ENCODE measurements at regions not wholly inside any gene's neighbourhood (a gene's known extent, or its start where the extent isn't known, plus 50 kb on each side); places are given as distances from the start of the nearest gene placed in this dataset.

DNA sequence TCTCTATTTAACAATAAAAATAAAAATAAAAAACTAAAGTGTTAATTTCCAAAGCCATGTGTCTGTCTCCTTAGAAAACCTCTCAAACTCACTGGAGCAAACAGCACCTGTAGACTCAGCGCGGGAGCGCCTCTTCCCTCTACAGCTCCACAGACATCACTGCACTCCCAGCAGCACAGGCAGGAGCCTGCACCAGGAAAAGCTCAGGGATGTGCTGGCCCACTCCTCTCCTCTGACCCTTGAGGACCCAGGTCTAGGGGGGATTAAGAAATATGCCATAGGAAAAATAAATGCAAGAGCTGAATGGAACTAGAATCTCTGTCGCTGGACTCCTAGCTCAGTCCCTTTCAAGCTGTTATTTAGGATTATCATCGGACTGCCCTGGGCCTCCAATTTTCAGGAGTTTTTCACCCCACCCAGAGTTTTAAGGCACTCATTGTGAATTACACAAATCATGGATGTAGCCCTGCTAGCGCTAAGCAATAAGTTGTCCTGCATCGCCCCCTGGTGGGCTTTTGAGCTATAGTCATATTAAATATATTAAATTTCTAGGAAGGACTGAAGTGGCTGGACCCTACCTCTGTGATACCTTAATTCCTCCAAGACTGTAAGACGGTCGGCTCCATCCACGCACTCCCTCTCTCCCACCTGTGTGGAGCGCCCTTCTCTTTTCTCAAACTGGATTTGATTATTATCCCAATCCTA, 333.9 kb downstream of the UQCRFS1 start:
- DNase-seq, result peak; percentile 68

- DNase-seq, result no peak
These were observed 336.3 kb downstream of the UQCRFS1 start for GRCh38 chr19:28876609-28877123.

- DNase-seq, result no peak
These were observed 338.2 kb downstream of the UQCRFS1 start for GRCh38 chr19:28874742-28875141.

GRCh38 chr19:28873301-28873700, 339.6 kb downstream of the UQCRFS1 start:
- DNase-seq, result no peak

GRCh38 chr19:28871099-28871725, 341.7 kb downstream of the UQCRFS1 start:
- DNase-seq, result no peak

GRCh38 chr19:28869459-28869858, 343.5 kb downstream of the UQCRFS1 start:
- DNase-seq, result no peak

DNA sequence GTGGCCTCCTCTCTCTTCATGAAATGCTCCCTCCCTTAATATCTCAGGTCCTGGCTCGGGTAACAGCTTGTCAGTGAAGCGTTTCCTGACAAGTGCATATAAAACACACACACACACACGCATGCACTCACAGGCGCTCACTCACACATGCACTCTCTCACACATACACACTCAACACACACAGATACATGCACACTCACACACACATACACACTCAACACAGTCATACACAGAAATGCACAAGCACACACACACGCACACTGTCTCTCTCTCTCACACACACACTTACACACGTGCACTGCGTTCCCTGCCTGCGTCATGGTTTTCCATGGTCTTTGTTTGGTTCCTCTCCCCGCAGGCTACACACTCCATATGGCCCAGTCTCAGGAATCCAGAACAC, 344.1 kb downstream of the UQCRFS1 start:
- DNase-seq, result no peak

DNA sequence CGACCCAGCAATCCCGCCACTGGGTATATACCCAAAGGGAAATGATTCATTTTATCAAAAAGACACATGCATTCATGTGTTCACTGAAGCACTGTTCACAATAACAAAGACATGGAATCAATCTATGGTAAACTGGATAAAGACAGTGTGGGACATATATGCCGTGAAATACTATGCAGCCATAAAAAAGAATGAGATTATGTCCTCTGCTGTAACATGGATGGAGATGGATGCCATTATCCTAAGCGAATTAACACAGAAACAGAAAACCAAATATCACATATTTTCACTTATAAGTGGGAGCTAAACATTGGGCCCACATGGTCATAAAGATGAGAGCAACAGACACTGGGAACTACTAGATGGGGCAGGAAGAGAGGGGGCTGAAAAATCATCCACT, 345.0 kb downstream of the UQCRFS1 start:
- DNase-seq, result no peak

DNA sequence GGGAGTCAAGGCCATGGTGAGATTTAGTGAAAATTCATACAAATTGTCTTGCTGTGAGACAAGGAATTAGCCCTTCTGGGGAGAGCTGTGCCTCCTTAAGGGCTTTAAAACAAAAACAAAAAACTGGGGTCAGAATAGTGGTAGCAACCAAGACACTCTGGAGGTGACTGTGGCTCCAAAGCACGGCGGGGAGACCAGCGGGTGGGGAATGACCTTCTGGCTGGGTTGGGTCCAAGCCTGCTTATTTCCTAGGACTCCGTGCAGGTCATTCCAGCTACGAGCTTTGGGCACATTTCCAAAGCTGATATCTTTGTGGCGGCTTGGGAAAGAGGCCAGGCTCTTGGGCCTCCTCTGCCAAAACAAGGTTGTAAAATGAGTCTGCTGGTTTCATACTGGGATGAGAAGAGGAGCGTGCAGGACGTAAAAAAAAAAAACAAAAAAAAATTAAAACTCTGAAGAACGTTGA, 348.3 kb downstream of the UQCRFS1 start:
- DNase-seq, result no peak

DNA sequence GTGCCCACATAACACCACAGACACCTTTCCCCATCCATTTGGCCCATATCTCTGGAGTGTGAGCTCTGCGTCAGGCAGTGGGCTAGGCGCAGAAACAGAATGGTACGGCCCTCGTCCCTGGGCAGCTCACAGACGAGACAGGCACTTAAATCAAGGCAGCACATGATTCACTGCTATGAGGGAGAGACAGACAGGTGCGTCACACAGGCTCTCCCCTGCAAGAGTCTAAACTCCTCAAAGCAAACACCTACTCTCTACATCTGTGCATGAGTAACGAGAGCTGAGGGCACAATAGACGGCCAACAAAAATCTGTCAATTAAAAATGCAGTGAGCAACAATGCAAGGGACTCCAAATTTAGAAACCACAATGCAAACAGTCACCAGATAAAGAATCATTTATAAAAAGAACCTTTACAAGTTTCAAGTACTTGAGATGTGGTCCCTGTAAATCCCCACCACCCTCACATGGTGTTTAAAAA, 348.9 kb downstream of the UQCRFS1 start:
- no peak for DNase-seq

- no peak for DNase-seq
These were observed 350.7 kb downstream of the UQCRFS1 start for GRCh38 chr19:28862238-28862637.

GRCh38 chr19:28859811-28860210, 353.1 kb downstream of the UQCRFS1 start:
- DNase-seq, result no peak

DNA sequence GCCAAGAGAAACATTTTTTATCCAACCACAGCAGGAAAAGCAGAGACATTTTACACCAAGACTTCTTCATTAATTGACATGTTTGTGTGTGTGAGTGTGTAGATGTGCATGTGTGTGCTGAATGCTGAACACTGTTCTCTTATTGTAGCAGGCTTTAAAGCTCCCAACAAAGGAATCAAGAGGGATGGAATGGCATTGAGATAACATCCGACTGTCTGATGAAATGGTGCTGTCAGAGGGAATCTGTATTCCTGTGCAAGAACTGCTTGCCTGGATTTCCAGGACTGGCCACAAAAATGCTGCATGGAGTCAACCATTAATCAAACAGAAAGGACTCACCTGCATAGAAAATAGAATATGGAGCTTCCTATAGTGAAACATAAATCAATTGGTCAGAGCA, 354.0 kb downstream of the UQCRFS1 start:
- no peak for DNase-seq

DNA sequence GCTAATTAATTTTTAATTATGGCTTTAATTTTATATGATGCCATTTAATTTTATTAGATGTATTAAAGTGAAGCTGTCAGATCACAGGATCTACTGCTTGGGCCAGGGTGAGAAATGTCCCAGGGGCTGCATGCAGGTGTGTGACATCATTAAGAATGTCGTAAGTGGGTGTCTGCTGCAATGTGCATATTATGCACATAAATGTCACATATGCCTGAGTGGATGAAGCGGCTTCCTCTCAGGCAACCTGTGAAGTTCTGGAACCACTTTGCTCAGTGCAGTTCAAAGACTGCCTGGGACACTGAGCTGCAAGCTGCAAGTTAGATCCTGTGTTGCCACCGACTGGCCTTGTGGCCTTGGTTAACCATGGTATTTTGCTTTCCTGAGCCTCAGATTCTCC, 355.0 kb downstream of the UQCRFS1 start:
- no peak for DNase-seq

DNA sequence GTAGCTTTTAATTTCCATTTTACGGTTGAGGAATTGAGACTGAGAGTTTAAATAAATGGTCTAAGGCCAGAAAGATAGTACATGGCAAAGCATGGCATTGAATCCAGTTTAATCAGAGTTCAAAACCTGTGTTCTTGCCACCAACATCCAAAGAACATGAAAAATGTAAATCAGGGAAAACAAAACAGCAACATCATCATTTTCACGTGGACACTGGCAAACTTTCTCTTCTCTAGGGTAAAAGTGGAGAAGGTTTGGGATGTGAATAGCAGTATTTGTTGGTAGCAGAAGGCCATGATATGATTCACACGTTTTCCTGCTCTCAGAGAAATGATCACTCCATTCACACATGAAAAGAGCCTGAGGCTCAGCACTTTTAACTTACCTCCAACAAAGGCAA, 357.7 kb downstream of the UQCRFS1 start:
- no peak for DNase-seq

DNA sequence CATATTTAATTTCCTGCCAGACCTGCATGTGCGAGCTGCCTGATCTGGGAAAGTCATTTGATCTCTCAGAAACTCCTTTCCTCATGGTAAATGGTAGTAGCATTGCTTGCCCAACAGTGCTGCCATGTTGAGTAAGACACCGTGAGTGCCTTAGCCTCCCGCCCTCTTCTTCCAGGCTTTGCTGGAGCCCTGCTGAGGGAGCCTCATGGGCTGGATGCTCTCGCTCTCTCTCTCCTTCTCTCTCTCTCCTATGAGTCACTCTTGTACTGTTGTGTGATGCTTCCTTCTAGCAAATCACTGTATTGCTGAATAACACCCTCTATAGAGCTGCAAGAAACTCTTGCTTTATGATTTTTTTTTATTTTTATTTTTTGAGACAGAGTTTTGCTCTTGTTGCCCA, 365.5 kb downstream of the UQCRFS1 start:
- DNase-seq, result no peak

DNA sequence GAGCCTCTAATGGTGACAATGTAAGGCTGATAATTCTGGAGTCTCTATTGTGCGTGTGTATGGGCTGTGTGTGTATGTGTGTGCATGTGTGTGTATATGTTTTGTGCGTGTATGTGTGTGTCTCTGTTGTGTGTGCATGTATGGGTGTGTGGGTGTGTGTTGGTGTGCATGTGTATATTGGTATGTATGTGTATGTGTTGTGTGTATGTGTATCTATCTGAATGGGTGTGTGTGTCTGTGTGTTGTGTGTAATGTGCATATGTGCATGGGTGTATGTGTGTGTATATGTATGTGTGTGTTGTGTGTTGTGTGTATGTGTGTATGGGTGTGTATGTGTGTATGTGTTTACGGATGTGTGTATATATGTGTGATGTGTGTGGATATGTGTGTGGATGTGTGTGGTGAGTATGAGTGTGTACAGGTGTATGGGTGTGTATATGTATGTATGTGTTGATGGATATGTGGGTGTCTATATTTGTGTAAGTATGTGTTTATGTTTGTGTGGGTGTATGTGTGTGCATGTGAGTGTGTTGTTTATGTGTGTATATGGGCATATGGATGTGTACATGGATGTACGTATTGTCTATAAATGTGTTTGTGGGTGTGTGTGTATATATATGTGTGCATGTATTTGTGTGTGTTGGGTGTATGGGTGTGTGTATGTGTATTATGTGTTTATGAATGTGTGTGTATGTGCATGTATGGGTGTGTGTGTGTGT, 366.7 kb downstream of the UQCRFS1 start:
- DNase-seq, result no peak

- DNase-seq, result no peak
These were observed 369.0 kb downstream of the UQCRFS1 start for GRCh38 chr19:28843761-28844492.

- no peak for DNase-seq
These were observed 371.4 kb downstream of the UQCRFS1 start for GRCh38 chr19:28841531-28841930.

DNA sequence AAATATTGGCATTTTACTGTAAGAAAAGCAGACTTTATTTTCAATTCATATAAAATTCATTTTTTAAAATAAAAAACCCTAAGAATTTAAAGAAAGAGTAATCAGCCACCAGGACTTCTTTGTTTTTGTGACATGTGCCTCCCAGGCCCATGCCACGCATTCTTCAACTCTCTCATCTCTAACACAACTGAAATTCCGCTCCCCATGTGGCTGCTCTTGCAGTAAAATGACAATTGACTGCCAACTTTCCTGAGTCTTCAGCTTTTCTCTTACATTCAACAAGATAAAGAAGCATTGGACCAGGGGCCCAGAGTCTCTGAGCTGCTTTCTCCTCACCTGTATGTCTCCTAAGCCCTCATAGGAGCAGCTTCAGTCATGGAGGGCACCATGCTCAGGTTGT, 372.1 kb downstream of the UQCRFS1 start:
- no peak for DNase-seq

GRCh38 chr19:28839455-28839854, 373.5 kb downstream of the UQCRFS1 start:
- DNase-seq, result no peak

DNA sequence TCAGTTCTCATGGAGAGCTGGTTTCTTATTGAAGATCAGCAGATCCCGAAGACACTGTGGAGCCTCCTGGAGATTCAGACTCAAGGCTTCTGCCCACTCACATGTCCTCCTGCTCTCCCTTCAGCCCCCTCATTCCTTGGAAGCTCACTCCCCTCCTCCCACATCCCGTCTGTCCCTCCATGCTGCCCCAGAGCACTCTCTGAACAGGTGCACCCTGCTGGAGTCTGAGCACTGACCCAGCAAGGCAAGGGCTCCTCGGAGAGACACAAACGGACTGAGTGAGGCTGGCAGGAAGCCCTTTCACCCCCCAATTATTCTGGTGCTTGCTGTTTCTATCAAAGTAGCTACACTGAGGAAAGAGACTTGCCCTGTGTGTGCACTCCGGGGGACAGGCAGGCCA, 374.0 kb downstream of the UQCRFS1 start:
- no peak for DNase-seq

- no peak for DNase-seq
These were observed 376.5 kb downstream of the UQCRFS1 start for GRCh38 chr19:28836421-28836820.
